Gastrocnemius medialis (tissue), 4 donors: ENCODE measurements at regions not wholly inside any gene's neighbourhood (a gene's known extent, or its start where the extent isn't known, plus 50 kb on each side); places are given as distances from the start of the nearest gene placed in this dataset.

Experiments
- POLR2A ChIP-seq, 2 donors: fragments of 450-650 bp; IDR thresholded peaks; one replicate each; pipeline ENCODE4 v1.6.1; 2017; ENCODE audit warnings: antibody characterized with exemption in 2 of 2, mild to moderate bottlenecking in 2 of 2, moderate library complexity in 2 of 2
- TF ChIP-seq, protein P1 (sequence below), 5 experiments: fragments of 450-650 bp in 3 of 5; fragments of 200-600 bp in 2 of 5; sonication (generic) in 2 of 5; IDR thresholded peaks in 4 of 5; conservative IDR thresholded peaks in 1 of 5; 1 replicate in 4 of 5; 2 replicates in 1 of 5; pipeline ENCODE4 v1.5.1; 2016 to 2019; ENCODE audit warnings: antibody characterized with exemption in 5 of 5, mild to moderate bottlenecking in 3 of 5, moderate library complexity in 3 of 5

DNA sequence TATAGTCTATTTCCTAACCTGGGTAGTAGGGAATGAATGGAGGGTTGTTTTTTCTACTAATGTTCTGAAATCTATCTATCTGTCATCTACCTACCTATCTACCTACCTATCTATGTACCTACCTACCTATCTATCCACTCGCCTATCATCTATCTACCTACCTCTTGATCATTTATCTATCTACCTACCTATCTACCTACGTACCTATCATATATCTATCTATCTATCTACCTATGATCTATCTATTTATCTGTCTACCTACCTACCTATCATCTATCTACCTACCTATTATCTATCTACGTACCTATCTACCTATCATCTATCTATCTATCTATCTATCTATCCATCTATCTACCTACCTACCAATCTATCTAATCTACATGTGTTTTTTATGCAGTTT is 62.5 kb upstream of the PHACTR1 start:
- TF ChIP-seq, protein P1, sequence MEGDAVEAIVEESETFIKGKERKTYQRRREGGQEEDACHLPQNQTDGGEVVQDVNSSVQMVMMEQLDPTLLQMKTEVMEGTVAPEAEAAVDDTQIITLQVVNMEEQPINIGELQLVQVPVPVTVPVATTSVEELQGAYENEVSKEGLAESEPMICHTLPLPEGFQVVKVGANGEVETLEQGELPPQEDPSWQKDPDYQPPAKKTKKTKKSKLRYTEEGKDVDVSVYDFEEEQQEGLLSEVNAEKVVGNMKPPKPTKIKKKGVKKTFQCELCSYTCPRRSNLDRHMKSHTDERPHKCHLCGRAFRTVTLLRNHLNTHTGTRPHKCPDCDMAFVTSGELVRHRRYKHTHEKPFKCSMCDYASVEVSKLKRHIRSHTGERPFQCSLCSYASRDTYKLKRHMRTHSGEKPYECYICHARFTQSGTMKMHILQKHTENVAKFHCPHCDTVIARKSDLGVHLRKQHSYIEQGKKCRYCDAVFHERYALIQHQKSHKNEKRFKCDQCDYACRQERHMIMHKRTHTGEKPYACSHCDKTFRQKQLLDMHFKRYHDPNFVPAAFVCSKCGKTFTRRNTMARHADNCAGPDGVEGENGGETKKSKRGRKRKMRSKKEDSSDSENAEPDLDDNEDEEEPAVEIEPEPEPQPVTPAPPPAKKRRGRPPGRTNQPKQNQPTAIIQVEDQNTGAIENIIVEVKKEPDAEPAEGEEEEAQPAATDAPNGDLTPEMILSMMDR (IDR thresholded peaks at IDR 0.05 in 4 of 5, conservative IDR thresholded peaks at IDR 0.05 in 1 of 5), result no peak
- no peak for TF ChIP-seq POLR2A (IDR thresholded peaks at IDR 0.05)
